ENCODE measurements at regions not wholly inside any gene's neighbourhood (a gene's known extent, or its start where the extent isn't known, plus 50 kb on each side); places are given as distances from the start of the nearest gene placed in this dataset.
A peak's percentile ranks its signal among the peaks of the same experiment; 100 is the strongest.

- DNase-seq = peak; percentile 12
Observed at GRCh38 chr9:515665-516064, 301.0 kb downstream of the DOCK8 start.

GRCh38 chr9:517993-518392 is 303.3 kb downstream of the DOCK8 start:
- DNase-seq = no peak

GRCh38 chr9:518540-518939 is 303.9 kb downstream of the DOCK8 start:
- no peak for DNase-seq

- no peak for DNase-seq
Observed at GRCh38 chr9:519579-519978, 304.9 kb downstream of the DOCK8 start.

- no peak for DNase-seq
Observed at GRCh38 chr9:520302-520701, 305.6 kb downstream of the DOCK8 start.

- no peak for DNase-seq
Observed at GRCh38 chr9:522190-522589, 307.5 kb downstream of the DOCK8 start.

GRCh38 chr9:522658-523057 is 308.0 kb downstream of the DOCK8 start:
- DNase-seq = no peak

- no peak for DNase-seq
Observed at GRCh38 chr9:523444-523843, 308.8 kb downstream of the DOCK8 start.

GRCh38 chr9:524008-524407 is 309.3 kb downstream of the DOCK8 start:
- DNase-seq = no peak

GRCh38 chr9:526904-527591 is 312.4 kb downstream of the DOCK8 start:
- DNase-seq = no peak

GRCh38 chr9:529731-530130 is 311.8 kb upstream of the DMRT1 start:
- DNase-seq = no peak

GRCh38 chr9:530681-531080 is 310.8 kb upstream of the DMRT1 start:
- no peak for DNase-seq

- no peak for DNase-seq
Observed at GRCh38 chr9:532707-533106, 308.8 kb upstream of the DMRT1 start.

- DNase-seq = no peak
Observed at GRCh38 chr9:534886-535285, 306.6 kb upstream of the DMRT1 start.

GRCh38 chr9:535356-535755 is 306.1 kb upstream of the DMRT1 start:
- DNase-seq = no peak

- DNase-seq = no peak
Observed at GRCh38 chr9:536597-537511, 304.6 kb upstream of the DMRT1 start.

GRCh38 chr9:543478-543877 is 298.0 kb upstream of the DMRT1 start:
- DNase-seq = no peak

- DNase-seq = no peak
Observed at GRCh38 chr9:545480-545879, 296.0 kb upstream of the DMRT1 start.

GRCh38 chr9:546235-546634 is 295.3 kb upstream of the DMRT1 start:
- no peak for DNase-seq

- DNase-seq = no peak
Observed at GRCh38 chr9:546797-547223, 294.7 kb upstream of the DMRT1 start.

- no peak for DNase-seq
Observed at GRCh38 chr9:547314-547713, 294.2 kb upstream of the DMRT1 start.

GRCh38 chr9:549455-549997 is 292.0 kb upstream of the DMRT1 start:
- DNase-seq = no peak

GRCh38 chr9:550333-550732 is 291.2 kb upstream of the DMRT1 start:
- DNase-seq = no peak
